HepG2 (cell line): ENCODE measurements at regions not wholly inside any gene's neighbourhood (a gene's known extent, or its start where the extent isn't known, plus 50 kb on each side); places are given as distances from the start of the nearest gene placed in this dataset.

ENCODE experiments used
- ELF1 ChIP-seq: sonication (generic); formaldehyde crosslinking; IDR thresholded peaks from 2 replicates; pipeline ENCODE4 v1.4.0; 2020; ENCODE audit warnings: missing genetic modification reagents
- EZH2 ChIP-seq: conservative IDR thresholded peaks from 2 replicates; pipeline ENCODE4 v1.6.1; 2012; ENCODE audit warnings: mild to moderate bottlenecking, low read depth, low read length, moderate library complexity
- HMG20A ChIP-seq: IDR thresholded peaks from 2 replicates; pipeline ENCODE4 v1.6.1; 2016; ENCODE audit warnings: borderline replicate concordance
- IKZF1 ChIP-seq: fragments of 450-650 bp; IDR thresholded peaks from 2 replicates; pipeline ENCODE4 v1.7.1; 2016
- LBX2 ChIP-seq: sonication (generic); formaldehyde crosslinking; IDR thresholded peaks from 2 replicates; pipeline ENCODE4 v1.5.0; 2020; ENCODE audit warnings: missing genetic modification reagents, mild to moderate bottlenecking, borderline replicate concordance
- POLR2A ChIP-seq, 2 experiments: IDR thresholded peaks; 2 replicates each; pipeline ENCODE4 v1.6.1; 2011; ENCODE audit warnings: low read depth in 2 of 2, low read length in 2 of 2, mild to moderate bottlenecking in 1 of 2, moderate library complexity in 1 of 2; ENCODE audit not compliant: insufficient read depth in 1 of 2
- RFX5 ChIP-seq: IDR thresholded peaks from 2 replicates; pipeline ENCODE4 v1.6.1; 2011; ENCODE audit warnings: low read depth, low read length, improper control_type of control experiment
- ZNF180 ChIP-seq: sonication (generic); formaldehyde crosslinking; IDR thresholded peaks from 2 replicates; pipeline ENCODE4 v1.4.0; 2020; ENCODE audit warnings: low read depth, missing genetic modification reagents, borderline replicate concordance
- ZNF264 ChIP-seq: sonication (generic); formaldehyde crosslinking; IDR thresholded peaks from 2 replicates; pipeline ENCODE4 v1.4.0; 2020; ENCODE audit warnings: missing genetic modification reagents
- ZNF282 ChIP-seq: fragments of 450-650 bp; IDR thresholded peaks from 2 replicates; pipeline ENCODE4 v1.6.1; 2018; ENCODE audit not compliant: partially characterized antibody
- ZNF761 ChIP-seq: sonication (generic); formaldehyde crosslinking; conservative IDR thresholded peaks from 2 replicates; pipeline ENCODE4 v1.4.0; 2020; ENCODE audit warnings: mild to moderate bottlenecking, missing genetic modification reagents
- TF ChIP-seq, protein P1 (sequence below): sonication (generic); formaldehyde crosslinking; IDR thresholded peaks from 2 replicates; pipeline ENCODE4 v1.5.0; 2020; ENCODE audit warnings: mild to moderate bottlenecking, missing genetic modification reagents, moderate library complexity

DNA sequence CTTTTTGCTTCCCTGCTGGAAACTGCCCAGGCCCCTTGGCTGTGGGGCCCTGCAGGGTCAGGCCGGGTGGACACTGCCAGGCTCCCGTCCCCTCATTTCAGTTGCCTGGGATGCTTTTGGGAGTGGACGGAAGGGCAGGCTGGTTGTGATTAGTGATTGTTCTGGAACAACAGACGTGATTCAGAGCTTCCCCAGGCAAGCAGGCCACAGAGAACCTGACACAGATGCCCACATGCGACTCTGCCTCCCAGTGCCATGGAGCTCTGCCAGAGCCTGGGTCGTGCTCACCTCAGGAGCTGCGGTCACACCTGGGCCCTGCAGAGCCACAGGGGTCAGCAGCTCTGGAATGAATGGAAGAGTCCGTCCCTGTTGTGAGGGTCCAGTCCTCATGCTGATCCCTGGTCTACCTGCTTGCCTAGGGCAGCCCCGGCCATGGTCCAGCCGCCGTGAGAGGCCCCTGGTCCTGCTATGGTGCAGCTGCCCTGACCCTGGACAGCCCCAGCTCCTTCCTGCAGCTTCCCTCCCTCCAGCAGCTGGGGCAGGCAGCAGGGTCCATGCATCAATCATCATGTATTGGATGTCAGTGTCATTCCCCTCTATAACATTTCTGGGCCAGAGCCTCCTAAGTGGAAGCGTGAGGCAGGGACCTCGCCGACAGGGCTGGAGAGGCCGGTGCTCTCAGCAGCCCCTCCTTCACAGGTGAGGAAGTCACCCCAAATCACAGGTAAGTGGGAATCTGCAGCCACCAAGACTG is 518.6 kb upstream of the MYT1L start:
- TF ChIP-seq ZNF282 = no peak
- TF ChIP-seq LBX2 (CRISPR knock-in tag) = no peak
- TF ChIP-seq ZNF264 (CRISPR knock-in tag) = no peak
- no peak for TF ChIP-seq POLR2A (IDR thresholded peaks at IDR 0.05; ENCODE audit: insufficient read depth in 1 of 2, low read depth in 2 of 2, low read length in 2 of 2)
- TF ChIP-seq ZNF180 (CRISPR knock-in tag) = no peak
- no peak for TF ChIP-seq HMG20A (CRISPR knock-in tag)
- no peak for TF ChIP-seq IKZF1
- TF ChIP-seq, protein P1, sequence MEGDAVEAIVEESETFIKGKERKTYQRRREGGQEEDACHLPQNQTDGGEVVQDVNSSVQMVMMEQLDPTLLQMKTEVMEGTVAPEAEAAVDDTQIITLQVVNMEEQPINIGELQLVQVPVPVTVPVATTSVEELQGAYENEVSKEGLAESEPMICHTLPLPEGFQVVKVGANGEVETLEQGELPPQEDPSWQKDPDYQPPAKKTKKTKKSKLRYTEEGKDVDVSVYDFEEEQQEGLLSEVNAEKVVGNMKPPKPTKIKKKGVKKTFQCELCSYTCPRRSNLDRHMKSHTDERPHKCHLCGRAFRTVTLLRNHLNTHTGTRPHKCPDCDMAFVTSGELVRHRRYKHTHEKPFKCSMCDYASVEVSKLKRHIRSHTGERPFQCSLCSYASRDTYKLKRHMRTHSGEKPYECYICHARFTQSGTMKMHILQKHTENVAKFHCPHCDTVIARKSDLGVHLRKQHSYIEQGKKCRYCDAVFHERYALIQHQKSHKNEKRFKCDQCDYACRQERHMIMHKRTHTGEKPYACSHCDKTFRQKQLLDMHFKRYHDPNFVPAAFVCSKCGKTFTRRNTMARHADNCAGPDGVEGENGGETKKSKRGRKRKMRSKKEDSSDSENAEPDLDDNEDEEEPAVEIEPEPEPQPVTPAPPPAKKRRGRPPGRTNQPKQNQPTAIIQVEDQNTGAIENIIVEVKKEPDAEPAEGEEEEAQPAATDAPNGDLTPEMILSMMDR (CRISPR knock-in tag) = no peak
- no peak for TF ChIP-seq ELF1
- no peak for TF ChIP-seq RFX5
- no peak for TF ChIP-seq ZNF761 (CRISPR knock-in tag)
- no peak for TF ChIP-seq EZH2
